ENCODE measurements at regions not wholly inside any gene's neighbourhood (a gene's known extent, or its start where the extent isn't known, plus 50 kb on each side); places are given as distances from the start of the nearest gene placed in this dataset.

DNA sequence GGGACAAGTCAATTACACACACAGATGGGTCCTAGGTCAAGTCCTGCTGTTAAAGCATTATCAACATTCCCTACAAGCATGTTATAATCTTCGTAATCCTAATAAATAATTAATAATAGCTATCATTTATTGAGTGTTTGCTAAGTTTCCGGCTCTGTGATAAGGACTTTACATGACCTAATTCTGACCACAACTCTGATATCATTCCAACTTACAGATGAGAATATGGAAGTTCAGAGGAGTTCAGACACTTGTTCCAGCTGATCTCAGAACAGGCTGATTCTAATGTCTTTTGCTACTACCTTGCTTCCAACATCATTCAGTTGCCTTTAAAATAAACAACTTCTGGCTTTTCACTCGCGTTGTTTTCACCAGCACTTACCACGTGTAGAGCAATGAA lies 770.1 kb upstream of the CXADR start:
- TF ChIP-seq, protein P1, sequence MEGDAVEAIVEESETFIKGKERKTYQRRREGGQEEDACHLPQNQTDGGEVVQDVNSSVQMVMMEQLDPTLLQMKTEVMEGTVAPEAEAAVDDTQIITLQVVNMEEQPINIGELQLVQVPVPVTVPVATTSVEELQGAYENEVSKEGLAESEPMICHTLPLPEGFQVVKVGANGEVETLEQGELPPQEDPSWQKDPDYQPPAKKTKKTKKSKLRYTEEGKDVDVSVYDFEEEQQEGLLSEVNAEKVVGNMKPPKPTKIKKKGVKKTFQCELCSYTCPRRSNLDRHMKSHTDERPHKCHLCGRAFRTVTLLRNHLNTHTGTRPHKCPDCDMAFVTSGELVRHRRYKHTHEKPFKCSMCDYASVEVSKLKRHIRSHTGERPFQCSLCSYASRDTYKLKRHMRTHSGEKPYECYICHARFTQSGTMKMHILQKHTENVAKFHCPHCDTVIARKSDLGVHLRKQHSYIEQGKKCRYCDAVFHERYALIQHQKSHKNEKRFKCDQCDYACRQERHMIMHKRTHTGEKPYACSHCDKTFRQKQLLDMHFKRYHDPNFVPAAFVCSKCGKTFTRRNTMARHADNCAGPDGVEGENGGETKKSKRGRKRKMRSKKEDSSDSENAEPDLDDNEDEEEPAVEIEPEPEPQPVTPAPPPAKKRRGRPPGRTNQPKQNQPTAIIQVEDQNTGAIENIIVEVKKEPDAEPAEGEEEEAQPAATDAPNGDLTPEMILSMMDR (IDR thresholded peaks at IDR 0.05 in 8 of 11, conservative IDR thresholded peaks at IDR 0.05 in 3 of 11) = no peak
- TF ChIP-seq POLR2A (IDR thresholded peaks at IDR 0.05) (no peak), POLR2AphosphoS5 (IDR thresholded peaks at IDR 0.05) (no peak)

Data from spleen (tissue), 7 donors.